ENCODE measurements at regions not wholly inside any gene's neighbourhood (a gene's known extent, or its start where the extent isn't known, plus 50 kb on each side); places are given as distances from the start of the nearest gene placed in this dataset.
"Not testable (repeated sequence)": the region's sequence is repeated elsewhere in the genome, so short reads cannot be mapped to it uniquely, and the experiment has no call there.

DNA sequence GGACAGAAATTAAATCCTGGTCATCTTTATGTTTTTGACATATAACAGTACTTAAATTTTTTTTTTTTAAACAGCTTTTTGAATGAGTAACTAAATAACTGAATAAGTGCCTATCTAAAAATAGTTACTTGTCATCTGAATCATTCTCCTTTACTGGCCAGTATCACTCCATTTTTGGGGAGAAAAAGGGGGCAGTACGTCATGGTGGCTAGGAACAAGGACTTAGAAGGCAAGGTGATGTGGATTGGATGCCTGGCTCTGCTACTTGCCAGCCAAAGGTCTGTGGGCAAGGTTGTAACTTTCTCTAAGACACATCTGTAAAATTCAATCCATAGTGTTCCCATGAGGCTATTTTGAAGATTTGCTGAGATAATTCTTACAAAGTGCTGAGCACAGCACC lies 220.4 kb upstream of the DEPDC1 start:
- Histone ChIP-seq H3K27me3 (no peaks in the 10 kb centered on the region), H3K36me3 (no peaks in the 10 kb centered on the region), H3K4me3 (no peak overlapping the region), H3K27ac (no peak overlapping the region), H3K9me3 (no peaks in the 10 kb centered on the region), H3K4me1 (no peaks in the 10 kb centered on the region)
- intact Hi-C loops (cut with DNase I; ENCODE audit: low total_unique reads): no loop called here
- DNase-seq (ENCODE audit: low spot score in 2 of 2): no peak
- no peak for TF ChIP-seq POLR2AphosphoS5 (IDR thresholded peaks at IDR 0.05)
- TF ChIP-seq, protein P1, sequence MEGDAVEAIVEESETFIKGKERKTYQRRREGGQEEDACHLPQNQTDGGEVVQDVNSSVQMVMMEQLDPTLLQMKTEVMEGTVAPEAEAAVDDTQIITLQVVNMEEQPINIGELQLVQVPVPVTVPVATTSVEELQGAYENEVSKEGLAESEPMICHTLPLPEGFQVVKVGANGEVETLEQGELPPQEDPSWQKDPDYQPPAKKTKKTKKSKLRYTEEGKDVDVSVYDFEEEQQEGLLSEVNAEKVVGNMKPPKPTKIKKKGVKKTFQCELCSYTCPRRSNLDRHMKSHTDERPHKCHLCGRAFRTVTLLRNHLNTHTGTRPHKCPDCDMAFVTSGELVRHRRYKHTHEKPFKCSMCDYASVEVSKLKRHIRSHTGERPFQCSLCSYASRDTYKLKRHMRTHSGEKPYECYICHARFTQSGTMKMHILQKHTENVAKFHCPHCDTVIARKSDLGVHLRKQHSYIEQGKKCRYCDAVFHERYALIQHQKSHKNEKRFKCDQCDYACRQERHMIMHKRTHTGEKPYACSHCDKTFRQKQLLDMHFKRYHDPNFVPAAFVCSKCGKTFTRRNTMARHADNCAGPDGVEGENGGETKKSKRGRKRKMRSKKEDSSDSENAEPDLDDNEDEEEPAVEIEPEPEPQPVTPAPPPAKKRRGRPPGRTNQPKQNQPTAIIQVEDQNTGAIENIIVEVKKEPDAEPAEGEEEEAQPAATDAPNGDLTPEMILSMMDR (IDR thresholded peaks at IDR 0.05): no peak
- TF ChIP-seq POLR2A (IDR thresholded peaks at IDR 0.05): no peak

DNA sequence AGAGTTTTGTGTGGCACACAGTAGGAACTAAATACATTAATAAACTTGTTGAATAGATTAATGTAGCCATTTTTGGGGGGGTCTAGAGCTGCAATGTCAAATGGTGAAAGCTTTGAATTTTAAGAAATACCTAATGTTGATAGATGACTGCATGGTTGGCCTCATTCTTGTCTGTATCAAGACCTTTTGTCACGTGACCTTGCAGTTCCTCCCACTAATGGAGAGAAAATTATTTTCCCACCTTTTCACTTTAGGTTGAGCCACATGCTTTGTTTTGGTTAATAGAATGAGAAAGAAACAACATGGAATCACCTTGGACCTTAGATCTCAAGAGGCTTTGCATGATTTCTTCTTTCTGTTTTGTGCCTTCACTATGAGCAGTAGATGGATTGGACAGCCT lies 223.6 kb upstream of the DEPDC1 start:
- no peaks in the 10 kb centered on the region for H3K36me3 ChIP-seq
- H3K4me3 ChIP-seq: no peak overlapping the region
- intact Hi-C loops (cut with DNase I; ENCODE audit: low total_unique reads): no loop called here
- TF ChIP-seq POLR2A (IDR thresholded peaks at IDR 0.05) (no peak), POLR2AphosphoS5 (IDR thresholded peaks at IDR 0.05) (no peak)
- TF ChIP-seq, protein P1 (IDR thresholded peaks at IDR 0.05): no peak
- H3K9me3 ChIP-seq: no peaks in the 10 kb centered on the region
- no peak overlapping the region for H3K27ac ChIP-seq
- no peaks in the 10 kb centered on the region for H3K27me3 ChIP-seq
- DNase-seq (ENCODE audit: low spot score in 2 of 2): no peak
- no peaks in the 10 kb centered on the region for H3K4me1 ChIP-seq

DNA sequence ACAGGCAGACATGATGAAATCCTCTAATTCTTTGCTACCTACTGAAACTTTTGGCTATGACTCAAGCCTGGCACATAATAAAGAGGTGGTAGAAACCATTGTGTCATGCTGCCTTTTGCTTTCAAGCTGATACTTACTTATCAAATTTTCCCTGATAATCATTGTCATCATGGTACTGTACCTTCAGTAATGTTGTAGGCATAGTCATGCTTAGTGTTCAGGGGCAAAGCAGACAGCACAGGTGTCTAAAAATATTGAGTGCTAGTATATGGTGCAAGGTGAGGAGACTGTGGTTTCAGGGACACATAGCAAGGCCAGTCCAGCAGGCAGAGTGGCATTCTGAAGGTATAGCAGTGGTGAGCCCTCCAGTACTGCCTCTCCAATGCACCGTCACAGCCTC lies 226.9 kb upstream of the DEPDC1 start:
- intact Hi-C loops (cut with DNase I; ENCODE audit: low total_unique reads): no loop called here
- H3K36me3 ChIP-seq: no peaks in the 10 kb centered on the region
- H3K4me3 ChIP-seq: no peak overlapping the region
- H3K27ac ChIP-seq: no peak overlapping the region
- no peaks in the 10 kb centered on the region for H3K9me3 ChIP-seq
- no peak for DNase-seq (ENCODE audit: low spot score in 2 of 2)
- TF ChIP-seq POLR2A (IDR thresholded peaks at IDR 0.05) (no peak), POLR2AphosphoS5 (IDR thresholded peaks at IDR 0.05) (no peak)
- TF ChIP-seq, protein P1 (IDR thresholded peaks at IDR 0.05): no peak
- H3K4me1 ChIP-seq: no peaks in the 10 kb centered on the region
- no peaks in the 10 kb centered on the region for H3K27me3 ChIP-seq

DNA sequence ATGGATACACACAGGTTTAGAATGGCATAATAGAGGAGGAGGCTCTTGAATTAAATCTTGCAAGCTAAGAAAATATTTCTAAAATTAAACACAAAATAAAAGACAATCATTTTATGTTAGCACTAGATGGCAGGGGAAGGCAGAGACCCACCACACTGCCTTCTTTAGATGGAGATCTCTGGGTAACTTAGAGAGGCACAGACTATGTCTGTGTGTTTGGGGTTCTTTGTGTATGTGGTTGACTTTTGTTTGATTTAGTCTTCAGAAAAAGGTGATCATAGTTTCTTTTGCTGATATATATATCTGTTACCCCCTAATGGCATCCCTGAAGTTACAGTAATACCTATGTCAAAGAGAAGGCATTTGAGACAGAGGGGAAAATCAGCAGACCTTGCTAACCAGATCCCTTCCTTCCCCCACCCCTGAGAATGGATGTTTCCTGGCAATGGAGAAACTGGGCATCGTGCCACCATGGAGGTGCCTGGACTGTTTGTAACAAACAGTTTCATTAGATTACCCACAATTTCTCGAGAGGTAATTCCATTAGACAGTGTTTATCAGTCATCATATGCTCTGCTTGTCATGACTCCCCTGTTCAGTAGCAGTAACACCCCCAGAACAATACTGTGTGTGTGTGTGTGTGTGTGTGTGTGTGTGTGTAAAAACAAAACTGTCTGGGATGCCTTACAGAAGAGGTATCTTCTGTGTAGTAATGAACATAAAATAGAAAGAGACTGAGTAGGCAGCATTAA lies 228.3 kb upstream of the DEPDC1 start:
- no peak for DNase-seq (ENCODE audit: low spot score in 2 of 2)
- H3K36me3 ChIP-seq: no peaks in the 10 kb centered on the region
- intact Hi-C loops (cut with DNase I; ENCODE audit: low total_unique reads): no loop called here
- H3K4me3 ChIP-seq: no peak overlapping the region
- H3K27ac ChIP-seq: no peak overlapping the region
- no peaks in the 10 kb centered on the region for H3K4me1 ChIP-seq
- no peaks in the 10 kb centered on the region for H3K9me3 ChIP-seq
- H3K27me3 ChIP-seq: no peaks in the 10 kb centered on the region
- TF ChIP-seq, protein P1 (IDR thresholded peaks at IDR 0.05): no peak
- TF ChIP-seq POLR2A (IDR thresholded peaks at IDR 0.05) (no peak), POLR2AphosphoS5 (IDR thresholded peaks at IDR 0.05) (no peak)

DNA sequence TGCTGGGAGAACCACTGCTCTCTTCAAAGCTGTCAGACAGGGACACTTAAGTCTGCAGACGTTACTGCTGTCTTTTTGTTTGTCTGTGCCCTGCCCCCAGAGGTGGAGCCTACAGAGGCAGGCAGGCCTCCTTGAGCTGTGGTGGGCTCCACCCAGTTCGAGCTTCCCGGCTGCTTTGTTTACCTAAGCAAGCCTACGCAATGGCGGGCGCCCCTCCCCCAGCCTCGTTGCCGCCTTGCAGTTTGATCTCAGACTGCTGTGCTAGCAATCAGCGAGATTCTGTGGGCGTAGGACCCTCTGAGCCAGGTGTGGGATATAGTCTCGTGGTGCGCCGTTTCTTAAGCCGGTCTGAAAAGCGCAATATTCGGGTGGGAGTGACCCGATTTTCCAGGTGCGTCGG lies 242.6 kb upstream of the DEPDC1 start:
- H3K4me3 ChIP-seq; intact Hi-C loops (cut with DNase I; ENCODE audit: low total_unique reads); H3K9me3 ChIP-seq: not testable (repeated sequence)

More for the DNA sequence above, 242.6 kb upstream of the DEPDC1 start:
- not testable (repeated sequence) for H3K4me1 ChIP-seq; H3K27me3 ChIP-seq; DNase-seq (ENCODE audit: low spot score in 2 of 2); H3K27ac ChIP-seq; H3K36me3 ChIP-seq

All from breast epithelium (tissue), 4 donors.